Epithelial cell of esophagus (primary cell): ENCODE measurements at regions not wholly inside any gene's neighbourhood (a gene's known extent, or its start where the extent isn't known, plus 50 kb on each side); places are given as distances from the start of the nearest gene placed in this dataset.

Experiments
- DNase-seq: peaks from one replicate; pipeline ENCODE4 v3.0.0; 2010; ENCODE audit warnings: low read depth
- H3K4me3 ChIP-seq: 2 replicates; pipeline ENCODE4 v1.5.1; 2011; ENCODE audit warnings: mild to moderate bottlenecking, low read length, control low read depth
- CTCF ChIP-seq: IDR thresholded peaks from 2 replicates; pipeline ENCODE4 v1.5.1; 2011; ENCODE audit warnings: low read depth, mild to moderate bottlenecking, low read length, control low read depth, inconsistent platforms; ENCODE audit not compliant: insufficient read depth; ENCODE audit errors: missing control alignments

- H3K4me3 ChIP-seq, result no peak overlapping the region
- TF ChIP-seq CTCF, result no peak
- no peak for DNase-seq
Measured at GRCh38 chr1:87553511-87553910, 224.8 kb downstream of the LMO4 start.

- peak; percentile 28 for DNase-seq
- no peak overlapping the region for H3K4me3 ChIP-seq
- TF ChIP-seq CTCF, result no peak
Measured at GRCh38 chr1:87555366-87555765, 226.7 kb downstream of the LMO4 start.

- no peak for DNase-seq
- H3K4me3 ChIP-seq, result no peak overlapping the region
- TF ChIP-seq CTCF, result no peak
Measured at GRCh38 chr1:87556326-87556725, 227.6 kb downstream of the LMO4 start.

- H3K4me3 ChIP-seq, result no peak overlapping the region
- TF ChIP-seq CTCF, result no peak
- no peak for DNase-seq
Measured at GRCh38 chr1:87558921-87559320, 230.2 kb downstream of the LMO4 start.

- no peak for TF ChIP-seq CTCF
- H3K4me3 ChIP-seq, result no peak overlapping the region
- DNase-seq, result no peak
Measured at GRCh38 chr1:87560137-87560536, 231.5 kb downstream of the LMO4 start.

- H3K4me3 ChIP-seq, result no peak overlapping the region
- no peak for TF ChIP-seq CTCF
- DNase-seq, result no peak
Measured at GRCh38 chr1:87560601-87561360, 232.1 kb downstream of the LMO4 start.

GRCh38 chr1:87563211-87563610 lies 234.5 kb downstream of the LMO4 start:
- no peak overlapping the region for H3K4me3 ChIP-seq
- no peak for TF ChIP-seq CTCF
- no peak for DNase-seq
